ENCODE measurements at regions not wholly inside any gene's neighbourhood (a gene's known extent, or its start where the extent isn't known, plus 50 kb on each side); places are given as distances from the start of the nearest gene placed in this dataset.

DNA sequence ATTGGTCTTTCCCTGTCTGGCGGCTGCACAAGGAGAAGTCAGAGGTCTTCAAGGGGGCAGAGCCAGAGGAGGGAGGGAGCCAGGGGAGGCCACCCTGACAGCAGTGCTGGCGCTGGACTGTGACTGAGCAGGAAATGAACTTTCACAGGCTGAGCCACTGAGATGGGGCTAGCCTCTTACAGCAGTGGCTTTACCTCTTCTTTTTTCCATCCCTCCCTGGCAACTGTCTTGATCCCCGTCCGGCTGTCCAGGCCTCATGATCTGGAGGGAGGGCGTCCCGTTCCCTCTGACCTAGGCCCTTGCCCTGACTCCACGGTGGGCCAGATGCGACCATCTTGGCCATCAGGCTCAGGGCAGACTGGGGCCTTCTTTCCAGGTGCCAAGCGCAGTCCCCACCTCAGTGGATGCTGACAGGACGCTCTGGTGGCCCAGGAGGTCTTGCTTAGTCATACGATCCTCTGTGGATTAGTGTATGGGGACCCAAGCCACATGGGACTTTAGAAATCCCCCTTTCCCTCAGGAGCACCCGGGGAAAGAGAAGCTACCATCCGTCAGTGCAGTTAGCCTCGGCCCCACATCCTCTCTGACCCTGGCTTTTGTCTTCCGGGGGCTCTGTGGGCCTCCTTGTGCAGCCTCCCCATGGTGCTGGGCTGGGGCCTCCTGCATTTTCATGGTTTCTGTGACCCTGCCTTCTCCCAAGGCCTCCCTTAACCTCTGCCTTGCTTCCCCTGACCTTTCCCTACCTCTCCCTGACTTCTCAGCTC, 57.4 kb upstream of the CCDC167 start:
- DNase-seq (ENCODE audit: low read depth in 2 of 2): no peak

GRCh38 chr6:37555040-37555781, 55.5 kb upstream of the CCDC167 start:
- DNase-seq (ENCODE audit: low read depth in 2 of 2): no peak

DNA sequence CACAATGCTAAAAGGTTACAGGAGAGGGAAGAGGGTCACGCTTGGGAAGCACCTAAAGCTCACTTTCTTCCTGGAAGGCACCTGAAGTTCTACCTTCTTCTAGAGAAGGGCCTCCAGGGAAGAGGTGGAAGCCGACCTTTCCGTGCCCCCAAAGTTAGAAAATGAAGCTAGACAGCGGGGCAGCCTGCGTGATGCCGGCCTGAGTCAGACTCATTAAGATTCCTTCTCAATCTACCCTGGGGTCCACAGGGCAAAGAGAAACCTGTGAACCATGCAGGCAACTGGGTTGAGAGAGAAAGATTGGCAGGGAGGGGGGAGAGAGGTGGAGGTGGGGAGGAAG, 54.8 kb upstream of the CCDC167 start:
- no peak for DNase-seq (ENCODE audit: low read depth in 2 of 2)

GRCh38 chr6:37552267-37552666, 52.6 kb upstream of the CCDC167 start:
- DNase-seq (ENCODE audit: low read depth in 2 of 2): no peak

GRCh38 chr6:37551867-37552266, 52.2 kb upstream of the CCDC167 start:
- DNase-seq (ENCODE audit: low read depth in 2 of 2): no peak

DNA sequence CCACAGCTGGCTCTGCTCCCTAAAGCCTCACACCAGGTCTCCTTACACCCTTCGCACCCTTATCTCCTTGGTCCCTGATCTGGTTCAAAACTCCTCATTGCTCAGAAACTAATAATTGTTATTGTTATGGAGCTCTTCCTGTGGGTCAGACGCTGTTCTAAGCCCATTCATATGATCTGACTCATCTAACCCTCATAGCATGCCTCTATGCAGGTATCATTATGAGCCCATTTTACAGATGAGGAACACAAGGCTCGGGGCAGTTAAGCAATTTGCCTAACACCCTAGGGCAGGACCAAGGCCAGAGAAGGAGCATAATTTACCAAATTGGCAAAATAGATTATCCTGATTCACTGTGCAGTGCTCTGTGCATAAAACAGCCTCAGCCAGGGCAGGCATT, 51.8 kb upstream of the CCDC167 start:
- no peak for DNase-seq (ENCODE audit: low read depth in 2 of 2)

DNA sequence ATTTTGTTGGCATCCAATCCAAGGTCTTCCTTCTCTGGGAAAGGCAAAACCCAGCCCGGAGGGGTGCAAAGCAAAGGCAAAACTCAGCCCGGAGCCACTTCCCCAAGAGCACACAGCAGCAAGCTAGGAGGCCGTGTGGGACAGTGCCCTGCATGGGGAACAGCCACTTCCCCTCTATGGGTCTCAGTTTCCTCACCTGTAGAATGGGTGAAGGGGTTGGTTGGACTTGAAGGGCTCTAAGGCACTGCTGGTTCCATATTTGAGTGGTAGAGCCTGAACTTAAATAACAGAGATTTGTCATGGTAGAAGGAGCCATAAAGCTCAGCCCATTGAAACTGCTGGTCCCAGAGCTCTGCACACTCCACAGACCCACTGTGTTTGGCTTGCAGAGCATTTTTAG, 51.3 kb upstream of the CCDC167 start:
- no peak for DNase-seq (ENCODE audit: low read depth in 2 of 2)

GRCh38 chr6:37550191-37550831, 50.6 kb upstream of the CCDC167 start:
- no peak for DNase-seq (ENCODE audit: low read depth in 2 of 2)

DNA sequence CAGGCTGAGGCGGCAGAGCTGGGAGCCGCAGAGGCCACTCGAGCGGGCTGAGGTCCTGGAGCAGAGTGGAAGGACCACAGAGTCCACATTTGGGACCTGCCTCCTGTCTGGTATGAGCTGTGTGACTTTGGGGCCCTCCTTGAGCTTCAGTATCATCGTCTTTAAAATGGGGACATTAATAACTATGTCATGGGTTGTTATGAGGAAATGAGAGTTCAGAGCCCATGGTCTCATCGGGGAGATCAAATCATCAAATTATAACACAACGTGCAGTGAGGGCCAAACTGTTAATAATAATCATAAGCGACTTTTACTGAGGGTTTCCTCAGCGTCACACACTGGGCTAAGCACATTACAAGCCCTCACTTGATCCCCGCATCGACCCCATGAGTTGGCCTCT, 49.9 kb upstream of the CCDC167 start:
- no peak for DNase-seq (ENCODE audit: low read depth in 2 of 2)
